Left colon (tissue), 2 donors: ENCODE measurements at regions not wholly inside any gene's neighbourhood (a gene's known extent, or its start where the extent isn't known, plus 50 kb on each side); places are given as distances from the start of the nearest gene placed in this dataset.
"Not testable (repeated sequence)": the region's sequence is repeated elsewhere in the genome, so short reads cannot be mapped to it uniquely, and the experiment has no call there.

ENCODE experiments used
- ATAC-seq: fragments of 200-7000 bp; cut with Tn5 transposase; one replicate; pipeline ENCODE4 v1.9.1; 2020; ENCODE audit warnings: mild to moderate bottlenecking, moderate library complexity
- DNase-seq, 2 donors: peaks; one replicate each; pipeline ENCODE4 v3.0.0-alpha.2; 2020
- intact Hi-C, 2 donors: fragments of 100-400 bp; cut with DNase I in 1 of 2; cut with micrococcal nuclease in 1 of 2; formaldehyde crosslinking; loops; one replicate each; pipeline versions ENCODE4 v1.11.2 to v1.14.0; 2022; cut with DNase I, micrococcal nuclease
- donor health status: DM: no; HTN: no; CAD: no.
- donor health status: DM: yes; HTN: yes; CAD: no.

- intact Hi-C loops, ATAC-seq, DNase-seq: not testable (repeated sequence)
Observed at GRCh38 chrX:131682735-131683134, 138.9 kb downstream of the OR13H1 start.

GRCh38 chrX:131693359-131693758 lies 149.5 kb downstream of the OR13H1 start:
- ATAC-seq: no peak
- intact Hi-C loops: no loop called here
- no peak for DNase-seq

- DNase-seq, intact Hi-C loops, ATAC-seq: not testable (repeated sequence)
Observed at GRCh38 chrX:131696989-131697388, 153.1 kb downstream of the OR13H1 start.

GRCh38 chrX:131703646-131704045 lies 159.8 kb downstream of the OR13H1 start:
- DNase-seq: peak in 1 of 2 donors; percentile 9
- intact Hi-C loops: no loop called here
- ATAC-seq: no peak

- intact Hi-C loops: no loop called here
- peak; percentile 84 to 94 for DNase-seq
- ATAC-seq: peak; percentile 79
Observed at GRCh38 chrX:131704136-131704695, 160.3 kb downstream of the OR13H1 start.

GRCh38 chrX:131709553-131709952 lies 165.7 kb downstream of the OR13H1 start:
- DNase-seq (no peak), ATAC-seq (no peak)
- intact Hi-C loops: no loop called here

- intact Hi-C loops: no loop called here
- ATAC-seq (no peak), DNase-seq (no peak)
Observed at GRCh38 chrX:131711478-131711867, 167.6 kb downstream of the OR13H1 start.

- DNase-seq (no peak), ATAC-seq (no peak)
- intact Hi-C loops: no loop called here
Observed at GRCh38 chrX:131723646-131724045, 179.8 kb downstream of the OR13H1 start.

GRCh38 chrX:131724292-131724691 lies 180.4 kb downstream of the OR13H1 start:
- DNase-seq (no peak), ATAC-seq (no peak)
- intact Hi-C loops: no loop called here

- intact Hi-C loops: no loop called here
- ATAC-seq (no peak), DNase-seq (no peak)
Observed at GRCh38 chrX:131725001-131725654, 181.3 kb downstream of the OR13H1 start.

- no peak for ATAC-seq
- intact Hi-C loops: no loop called here
- DNase-seq: no peak
Observed at GRCh38 chrX:131727778-131728177, 183.9 kb downstream of the OR13H1 start.

- intact Hi-C loops: no loop called here
- ATAC-seq (peak; percentile 85), DNase-seq (peak; percentile 74 to 77)
Observed at GRCh38 chrX:131728295-131729145, 184.6 kb downstream of the OR13H1 start.

GRCh38 chrX:131729295-131729694 lies 185.4 kb downstream of the OR13H1 start:
- peak; percentile 86 to 88 for DNase-seq
- intact Hi-C loops: no loop called here
- ATAC-seq: peak; percentile 89

GRCh38 chrX:131734621-131735020 lies 190.7 kb downstream of the OR13H1 start:
- intact Hi-C loops: no loop called here
- DNase-seq (peak; percentile 83 to 90), ATAC-seq (peak; percentile 99)

GRCh38 chrX:131735127-131735526 lies 191.3 kb downstream of the OR13H1 start:
- peak; percentile 19 for ATAC-seq
- intact Hi-C loops: no loop called here
- no peak for DNase-seq

GRCh38 chrX:131739823-131740222 lies 195.9 kb downstream of the OR13H1 start:
- intact Hi-C loops: no loop called here
- no peak for ATAC-seq
- no peak for DNase-seq

GRCh38 chrX:131741103-131741581 lies 197.3 kb downstream of the OR13H1 start:
- intact Hi-C loops: no loop called here
- peak; percentile 86 for ATAC-seq
- peak; percentile 84 to 93 for DNase-seq

- intact Hi-C loops: no loop called here
- DNase-seq (no peak), ATAC-seq (no peak)
Observed at GRCh38 chrX:131745942-131746489, 202.1 kb downstream of the OR13H1 start.

- ATAC-seq (peak; percentile 64), DNase-seq (peak; percentile 82 to 89)
- intact Hi-C loops: no loop called here
Observed at GRCh38 chrX:131746491-131746968, 202.7 kb downstream of the OR13H1 start.
